ENCODE measurements at regions not wholly inside any gene's neighbourhood (a gene's known extent, or its start where the extent isn't known, plus 50 kb on each side); places are given as distances from the start of the nearest gene placed in this dataset.

DNA sequence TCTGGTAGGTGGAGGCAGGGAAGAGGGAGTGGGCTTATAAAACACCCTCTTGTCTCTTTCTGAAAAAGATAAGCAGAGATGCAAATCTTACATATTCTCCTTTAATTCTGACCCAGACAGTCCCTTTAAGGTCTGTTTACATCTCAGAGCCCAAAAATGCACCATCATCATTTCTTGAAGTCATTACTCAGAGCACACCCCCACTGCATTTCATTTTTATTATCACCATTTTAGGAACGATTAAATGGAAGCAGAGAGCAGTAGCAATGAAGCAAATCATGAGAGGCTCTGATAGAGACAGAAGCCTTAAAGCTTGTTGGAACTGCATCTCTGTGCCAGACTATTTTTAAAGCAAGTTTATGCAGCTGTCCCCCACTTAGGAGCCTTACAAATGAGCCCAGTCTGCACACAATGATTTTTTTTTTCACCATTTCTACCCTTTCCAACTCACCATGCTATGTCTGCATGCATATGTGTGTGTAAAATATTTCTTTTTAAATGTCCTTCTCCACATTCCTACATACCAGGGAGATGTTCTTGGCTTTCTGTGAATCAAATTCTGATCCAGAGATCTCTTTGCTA lies 311.0 kb downstream of the GRIN2B start:
- TF ChIP-seq, protein P1, sequence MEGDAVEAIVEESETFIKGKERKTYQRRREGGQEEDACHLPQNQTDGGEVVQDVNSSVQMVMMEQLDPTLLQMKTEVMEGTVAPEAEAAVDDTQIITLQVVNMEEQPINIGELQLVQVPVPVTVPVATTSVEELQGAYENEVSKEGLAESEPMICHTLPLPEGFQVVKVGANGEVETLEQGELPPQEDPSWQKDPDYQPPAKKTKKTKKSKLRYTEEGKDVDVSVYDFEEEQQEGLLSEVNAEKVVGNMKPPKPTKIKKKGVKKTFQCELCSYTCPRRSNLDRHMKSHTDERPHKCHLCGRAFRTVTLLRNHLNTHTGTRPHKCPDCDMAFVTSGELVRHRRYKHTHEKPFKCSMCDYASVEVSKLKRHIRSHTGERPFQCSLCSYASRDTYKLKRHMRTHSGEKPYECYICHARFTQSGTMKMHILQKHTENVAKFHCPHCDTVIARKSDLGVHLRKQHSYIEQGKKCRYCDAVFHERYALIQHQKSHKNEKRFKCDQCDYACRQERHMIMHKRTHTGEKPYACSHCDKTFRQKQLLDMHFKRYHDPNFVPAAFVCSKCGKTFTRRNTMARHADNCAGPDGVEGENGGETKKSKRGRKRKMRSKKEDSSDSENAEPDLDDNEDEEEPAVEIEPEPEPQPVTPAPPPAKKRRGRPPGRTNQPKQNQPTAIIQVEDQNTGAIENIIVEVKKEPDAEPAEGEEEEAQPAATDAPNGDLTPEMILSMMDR (IDR thresholded peaks at IDR 0.05): no peak
- TF ChIP-seq POLR2A (IDR thresholded peaks at IDR 0.05): no peak

DNA sequence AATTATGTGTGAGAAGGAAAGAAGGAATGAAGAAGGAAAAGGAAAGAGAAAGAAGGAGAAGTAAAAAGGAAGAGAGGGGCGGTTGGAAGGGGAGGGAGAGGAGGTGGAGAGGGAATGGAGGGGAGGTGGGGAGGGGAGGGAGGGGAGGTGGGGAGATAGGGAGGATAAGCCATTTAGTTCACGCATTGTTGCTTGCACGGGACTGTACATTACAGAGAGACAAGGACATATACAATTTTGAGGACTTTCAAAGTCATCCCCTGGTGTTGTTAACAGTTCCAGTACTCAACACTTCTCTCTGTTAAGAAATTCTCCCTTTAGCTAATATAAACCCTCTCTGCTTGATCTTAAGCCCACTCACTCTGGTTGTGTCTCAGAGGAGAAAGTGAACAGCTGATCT lies 312.5 kb downstream of the GRIN2B start:
- TF ChIP-seq, protein P1 (IDR thresholded peaks at IDR 0.05): no peak
- TF ChIP-seq POLR2A (IDR thresholded peaks at IDR 0.05): no peak
- Histone ChIP-seq H3K9me3 (replicated peaks in 1 of 3) (no peaks in the 10 kb centered on the region), H3K27me3 (no peaks in the 10 kb centered on the region), H3K27ac (no peak overlapping the region), H3K4me1 (replicated peaks in 1 of 2) (no peaks in the 10 kb centered on the region), H3K36me3 (replicated peaks in 1 of 2) (no peaks in the 10 kb centered on the region), H3K4me3 (no peak overlapping the region)
- WGBS, 4 donors: 78 to 92% (median 90%) methylated on average over 3 of the region's 3 CpGs
- no peak for DNase-seq
- intact Hi-C loops (cut with DNase I): no loop called here

More for the DNA sequence above, 311.0 kb downstream of the GRIN2B start:
- Histone ChIP-seq H3K27me3 (no peaks in the 10 kb centered on the region), H3K36me3 (replicated peaks in 1 of 2) (no peaks in the 10 kb centered on the region), H3K9me3 (replicated peaks in 1 of 3) (no peaks in the 10 kb centered on the region), H3K4me3 (no peak overlapping the region), H3K27ac (no peak overlapping the region), H3K4me1 (replicated peaks in 1 of 2) (no peaks in the 10 kb centered on the region)
- WGBS, 4 donors: 37 to 48% (median 41%) methylated on average over 1 of the region's 1 CpG
- intact Hi-C loops (cut with DNase I): no loop called here
- DNase-seq: no peak

DNA sequence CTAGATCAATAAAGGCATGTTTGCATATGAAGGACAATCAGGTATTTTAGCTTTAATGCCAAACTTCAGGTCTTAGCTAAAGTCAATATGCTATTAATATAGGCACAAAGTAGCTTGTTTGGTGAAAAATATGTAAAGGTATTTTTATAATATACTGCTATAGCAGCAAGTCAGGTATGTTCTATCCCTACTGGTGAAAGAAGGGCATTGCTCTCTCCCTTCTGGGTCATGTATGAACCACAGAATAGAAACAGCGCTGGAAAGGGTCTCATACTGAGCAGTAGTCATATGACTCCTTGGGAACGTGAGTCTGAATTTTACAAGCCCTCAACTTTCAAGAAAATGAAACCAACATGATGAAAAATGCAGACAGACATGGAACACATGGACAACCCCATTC lies 314.6 kb downstream of the GRIN2B start:
- 56 to 76% (median 68%) methylated on average over 2 of the region's 2 CpGs for WGBS, 4 donors
- H3K4me1 ChIP-seq (replicated peaks in 1 of 2): no peaks in the 10 kb centered on the region
- no peak overlapping the region for H3K4me3 ChIP-seq
- intact Hi-C loops (cut with DNase I): no loop called here
- DNase-seq: no peak
- H3K27me3 ChIP-seq: no peaks in the 10 kb centered on the region
- H3K9me3 ChIP-seq (replicated peaks in 1 of 3): no peaks in the 10 kb centered on the region
- no peak overlapping the region for H3K27ac ChIP-seq
- TF ChIP-seq, protein P1 (IDR thresholded peaks at IDR 0.05): no peak
- TF ChIP-seq POLR2A (IDR thresholded peaks at IDR 0.05): no peak
- no peaks in the 10 kb centered on the region for H3K36me3 ChIP-seq (replicated peaks in 1 of 2)

- Histone ChIP-seq H3K4me3 (no peak overlapping the region), H3K27me3 (peaks cover 4% of the 10 kb centered on the region), H3K36me3 (replicated peaks in 1 of 2) (no peaks in the 10 kb centered on the region), H3K27ac (no peak overlapping the region), H3K4me1 (replicated peaks in 1 of 2) (no peaks in the 10 kb centered on the region), H3K9me3 (replicated peaks in 1 of 3) (no peaks in the 10 kb centered on the region)
- DNase-seq: peak; percentile 37 to 76 (median 59)
- intact Hi-C loops (cut with DNase I): loop anchor here in 1 of 2 donors (5.0 kb wide), 1 partner anchor 384 kb away; no protein-coding TSS in a partner anchor
- 38 to 39% (median 39%) methylated on average over 11 of the region's 11 CpGs for WGBS, 4 donors
- TF ChIP-seq, protein P1 (IDR thresholded peaks at IDR 0.05): peak; percentile 45 to 85 (median 68)
- no peak for TF ChIP-seq POLR2A (IDR thresholded peaks at IDR 0.05)
Measured at GRCh38 chr12:13661005-13661887, 320.2 kb downstream of the GRIN2B start.
